ENCODE measurements at regions not wholly inside any gene's neighbourhood (a gene's known extent, or its start where the extent isn't known, plus 50 kb on each side); places are given as distances from the start of the nearest gene placed in this dataset.

- H3K9ac ChIP-seq (ENCODE audit: insufficient read depth, low read depth, low read length), result no peak overlapping the region
- BruUV-seq (replicated peaks), result no TSS peak
- no peak for ATAC-seq
- no peak for TF ChIP-seq TEAD2 (CRISPR knock-in tag; IDR thresholded peaks at IDR 0.05)
- no peak for TF ChIP-seq SNAPC4 (CRISPR knock-in tag; IDR thresholded peaks at IDR 0.05)
- no peak for TF ChIP-seq ZNF20 (CRISPR knock-in tag; IDR thresholded peaks at IDR 0.05)
- TF ChIP-seq ARHGAP35 (CRISPR knock-in tag; IDR thresholded peaks at IDR 0.05; ENCODE audit: borderline replicate concordance), result no peak
- no peak for TF ChIP-seq ZNF503 (CRISPR knock-in tag; IDR thresholded peaks at IDR 0.05)
- TF ChIP-seq HNRNPLL (IDR thresholded peaks at IDR 0.05; ENCODE audit: low read depth, low read length, poor library complexity, severe bottlenecking), result no peak
- no peak for TF ChIP-seq NR0B2 (CRISPR knock-in tag; IDR thresholded peaks at IDR 0.05)
- TF ChIP-seq ZBTB40 (IDR thresholded peaks at IDR 0.05), result no peak
- TF ChIP-seq ZBTB40 (CRISPR knock-in tag; IDR thresholded peaks at IDR 0.05), result no peak
Measured at GRCh38 chr18:51630706-51631105, 433.2 kb upstream of the MEX3C start.

More at GRCh38 chr18:51630706-51631105, 433.2 kb upstream of the MEX3C start:
- H3K9me3 ChIP-seq (ENCODE audit: low read length), result peaks cover 47% of the 10 kb centered on the region
- H3K4me2 ChIP-seq (ENCODE audit: low read depth, low read length), result no peak overlapping the region
- FAIRE-seq, result no peak
- ChIA-PET CTCF (ENCODE audit: low intra/inter-chr PET ratio, low total read pairs) (no interaction called here), POLR2A (no interaction called here)
- H3K27me3 ChIP-seq (ENCODE audit: control insufficient read depth in 1 of 2, insufficient read depth in 2 of 2, low read length in 2 of 2), result no peaks in the 10 kb centered on the region; a peak in 1 of 5 replicates
- H3K27ac ChIP-seq (ENCODE audit: extremely low read length, insufficient read depth, low read length), result no peak overlapping the region
- H2AFZ ChIP-seq (ENCODE audit: low read length), result no peak overlapping the region
- no peaks in the 10 kb centered on the region for H4K20me1 ChIP-seq (ENCODE audit: insufficient read depth, low read length)
- in situ Hi-C loops (cut with HindIII; ENCODE audit: extremely low pct_ligation_motif_present, low pct_unique_long_range_greater_than_20kb) (no loop called here), intact Hi-C loops (cut with micrococcal nuclease; ENCODE audit: unreplicated experiment) (no loop called here)
- H3K36me3 ChIP-seq (replicated peaks in 1 of 2; ENCODE audit: control insufficient read depth in 1 of 2, insufficient read depth in 2 of 2, low read length in 2 of 2), result no peaks in the 10 kb centered on the region
- no peak for DNase-seq (ENCODE audit: low spot score)
- no peaks in the 10 kb centered on the region for H3K79me2 ChIP-seq (ENCODE audit: insufficient read depth, low read length)
- H3K4me1 ChIP-seq (ENCODE audit: insufficient read depth, low read length), result no peaks in the 10 kb centered on the region
- no peak overlapping the region for H3K4me3 ChIP-seq (replicated peaks in 1 of 3; ENCODE audit: insufficient read depth in 1 of 3, low read depth in 2 of 3, low read length in 3 of 3)

Measured in HepG2 (cell line).